A172 (cell line): ENCODE measurements at regions not wholly inside any gene's neighbourhood (a gene's known extent, or its start where the extent isn't known, plus 50 kb on each side); places are given as distances from the start of the nearest gene placed in this dataset.
A peak's percentile ranks its signal among the peaks of the same experiment; 100 is the strongest.
"Not testable (repeated sequence)": the region's sequence is repeated elsewhere in the genome, so short reads cannot be mapped to it uniquely, and the experiment has no call there.

Source experiments
- DNase-seq: peaks from one replicate; pipeline ENCODE4 v3.0.0-alpha.2; 2015; ENCODE audit warnings: low spot score

GRCh38 chr2:40937284-40937683 is 485.4 kb upstream of the SLC8A1 start:
- no peak for DNase-seq

DNA sequence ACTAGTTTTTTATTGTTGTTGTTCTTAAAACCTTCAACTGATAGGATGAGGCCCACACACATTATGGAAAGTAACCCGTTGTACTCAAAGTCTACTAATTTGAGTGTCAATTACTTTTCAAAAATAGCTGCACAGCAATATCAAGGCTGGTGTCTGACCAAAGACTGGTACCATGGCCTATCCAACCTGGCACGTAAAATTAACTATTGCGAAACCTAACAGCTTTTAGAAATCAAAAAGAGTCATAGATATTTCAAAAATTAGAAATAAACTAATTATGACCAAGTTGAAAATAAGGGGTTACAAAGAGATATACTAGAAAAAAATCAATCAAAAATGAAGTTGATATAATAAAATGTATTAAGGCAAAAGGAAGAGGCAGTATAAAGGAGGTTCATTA is 501.5 kb upstream of the SLC8A1 start:
- no peak for DNase-seq

- DNase-seq: no peak
These were observed 503.2 kb upstream of the SLC8A1 start for GRCh38 chr2:40955042-40955441.

DNA sequence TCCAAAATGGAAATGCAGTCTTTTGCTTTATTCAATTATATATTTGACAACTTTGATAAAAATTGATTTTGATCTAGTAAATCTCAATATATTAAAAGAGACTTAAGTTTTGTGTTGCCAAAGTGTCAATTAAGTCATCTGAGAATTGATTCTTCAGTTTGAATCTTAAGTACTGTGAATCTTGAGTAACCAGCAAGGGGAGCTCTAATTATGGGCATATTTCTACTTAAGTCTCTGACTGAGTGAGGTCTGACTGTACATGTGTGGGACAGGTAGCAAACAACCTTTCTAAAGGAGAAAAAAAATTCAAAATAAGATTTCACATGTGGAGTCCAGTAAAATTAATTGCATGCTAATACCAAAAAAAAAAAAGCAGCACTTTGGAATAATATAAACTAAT is 503.7 kb upstream of the SLC8A1 start:
- DNase-seq: no peak

- DNase-seq: peak; percentile 81
These were observed 505.6 kb upstream of the SLC8A1 start for GRCh38 chr2:40957508-40957907.

GRCh38 chr2:40962026-40962425 is 510.1 kb upstream of the SLC8A1 start:
- DNase-seq: no peak

GRCh38 chr2:40964509-40965250 is 512.8 kb upstream of the SLC8A1 start:
- DNase-seq: no peak

DNA sequence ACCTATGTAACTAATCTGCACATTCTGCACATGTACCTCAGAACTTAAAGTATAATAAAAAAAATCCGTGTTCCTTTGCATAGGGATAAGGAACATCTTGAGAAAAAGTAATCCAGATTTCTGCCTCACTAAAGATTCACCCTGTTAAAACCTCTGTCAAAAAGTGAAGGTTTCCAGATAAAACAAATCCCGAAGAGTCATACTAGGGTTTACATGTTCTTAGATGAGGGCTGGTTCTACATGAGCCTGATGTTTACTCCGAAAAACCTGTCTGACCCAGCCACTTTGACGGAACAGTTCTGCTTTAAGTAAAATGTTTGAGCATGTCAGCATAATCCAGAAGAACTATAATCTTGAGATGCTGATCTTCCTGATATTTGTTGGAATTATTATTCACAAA is 515.6 kb upstream of the SLC8A1 start:
- DNase-seq: no peak

DNA sequence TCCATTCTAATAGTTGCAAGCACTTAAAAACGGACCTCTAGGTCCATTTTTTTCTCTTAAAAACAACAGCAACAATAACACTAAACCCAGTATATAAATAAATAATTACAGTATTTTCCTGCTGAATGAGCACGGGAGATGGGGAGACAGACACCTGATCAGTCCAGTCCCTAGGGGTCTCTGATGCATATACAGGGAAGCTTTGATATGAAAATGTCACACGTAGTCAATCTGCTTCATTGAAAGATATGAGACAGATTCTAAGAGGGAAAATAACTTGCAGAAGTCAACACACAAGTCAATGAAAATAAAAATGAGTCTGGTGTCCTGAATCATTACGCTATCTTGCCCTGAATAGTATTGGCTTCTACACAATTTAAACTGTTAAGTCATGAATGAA is 523.3 kb upstream of the SLC8A1 start:
- DNase-seq: no peak

GRCh38 chr2:40997362-40997761 is 545.5 kb upstream of the SLC8A1 start:
- DNase-seq: no peak

DNA sequence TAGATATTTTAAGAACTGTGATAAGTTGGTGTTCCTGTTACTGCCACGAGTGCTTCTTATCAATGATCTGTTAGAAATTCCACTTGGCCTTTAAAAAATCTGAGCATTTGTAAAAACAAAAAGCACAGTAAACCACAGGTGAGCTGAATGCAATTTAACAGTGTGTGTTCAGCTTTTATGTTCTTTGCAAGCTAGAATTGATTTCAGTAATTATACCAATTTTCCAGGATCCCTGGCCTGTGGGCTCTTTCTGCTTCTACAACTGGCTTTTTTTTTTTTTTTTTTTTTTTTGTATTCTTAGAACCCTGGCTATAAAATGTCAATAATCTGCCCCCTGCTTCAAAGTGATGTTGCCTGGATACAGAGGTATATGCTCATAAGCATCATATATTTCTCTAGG is 548.5 kb upstream of the SLC8A1 start:
- DNase-seq: no peak

DNA sequence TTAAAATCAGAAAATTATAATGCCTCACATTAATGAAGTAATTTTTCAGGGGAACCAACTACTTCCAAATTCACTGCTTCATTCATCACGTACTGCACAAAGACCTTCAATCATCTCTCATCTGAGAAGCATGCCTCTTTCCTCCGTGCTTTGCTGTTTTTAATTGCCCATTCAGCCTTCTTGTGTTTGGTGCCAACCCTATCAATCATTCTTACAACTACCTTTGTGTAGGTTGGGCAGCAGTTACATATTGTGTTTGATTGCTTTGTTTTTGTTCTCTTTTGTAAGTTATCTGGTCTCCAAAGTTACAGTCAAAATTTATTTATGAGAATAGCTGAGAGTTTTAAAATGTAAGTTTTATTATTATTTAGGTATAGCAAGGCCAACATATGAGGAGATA is 549.0 kb upstream of the SLC8A1 start:
- DNase-seq: no peak

DNA sequence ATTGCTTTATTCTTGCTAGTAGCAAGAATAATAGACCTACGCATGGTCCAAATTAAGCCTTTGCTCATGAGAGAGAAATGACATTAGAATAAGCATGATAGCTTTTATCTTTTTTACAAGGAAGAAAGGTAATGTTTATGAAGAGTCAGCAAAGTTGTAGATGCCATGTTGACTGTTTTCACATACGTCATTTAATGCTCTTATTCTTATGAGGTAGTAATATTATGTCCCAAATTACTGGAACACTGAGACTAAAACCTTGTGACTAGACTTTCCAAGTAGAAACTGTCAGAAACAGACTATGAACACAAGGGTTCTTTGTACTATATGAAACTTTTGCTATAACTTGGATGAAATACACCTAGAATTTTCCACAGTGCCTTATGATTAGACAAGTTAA is 552.8 kb upstream of the SLC8A1 start:
- DNase-seq: no peak

DNA sequence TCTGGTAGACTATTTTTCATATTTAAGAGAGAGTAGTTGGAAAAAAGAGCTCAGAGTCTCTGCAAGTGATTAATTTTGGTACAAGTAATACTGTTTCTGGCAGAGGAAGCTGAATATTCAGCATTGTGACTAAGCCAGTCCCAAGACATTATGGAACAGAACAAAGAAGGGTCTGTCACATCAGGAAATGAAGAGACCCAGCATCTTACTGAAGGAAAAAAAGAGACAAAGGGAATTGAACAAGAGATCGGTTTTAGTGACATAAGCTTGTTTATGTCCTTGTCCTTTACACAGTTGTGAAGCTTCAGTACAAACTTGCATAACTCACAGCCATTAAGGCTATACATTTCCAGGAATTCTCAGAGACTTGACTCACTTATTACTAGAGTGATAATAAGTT is 568.5 kb upstream of the SLC8A1 start:
- no peak for DNase-seq

- no peak for DNase-seq
These were observed 572.9 kb upstream of the SLC8A1 start for GRCh38 chr2:41024816-41025215.

DNA sequence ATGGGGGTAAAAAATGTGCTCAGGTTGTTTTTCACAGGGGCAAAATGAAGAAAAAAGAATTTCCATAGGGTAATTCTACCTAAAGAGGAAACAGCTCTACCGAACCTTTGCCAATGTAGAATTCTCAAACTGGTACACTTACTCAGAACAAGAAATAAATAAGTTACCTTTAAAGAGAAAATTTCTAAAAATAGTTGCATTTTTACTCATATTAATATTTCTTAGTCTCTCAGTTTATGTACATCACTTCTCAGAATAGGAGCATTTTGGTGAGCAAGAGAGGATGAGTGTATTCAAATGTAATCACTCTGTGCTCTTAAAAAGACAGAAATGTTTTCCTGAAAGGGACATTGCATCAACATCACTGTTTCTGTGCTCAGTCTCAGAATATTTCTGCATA is 574.7 kb upstream of the SLC8A1 start:
- no peak for DNase-seq

GRCh38 chr2:41027095-41027494 is 575.2 kb upstream of the SLC8A1 start:
- DNase-seq: no peak

GRCh38 chr2:41031282-41031681 is 579.4 kb upstream of the SLC8A1 start:
- no peak for DNase-seq

GRCh38 chr2:41032715-41033114 is 580.8 kb upstream of the SLC8A1 start:
- DNase-seq: no peak

- no peak for DNase-seq
These were observed 581.2 kb upstream of the SLC8A1 start for GRCh38 chr2:41033127-41033526.

- DNase-seq: peak; percentile 40
These were observed 586.5 kb upstream of the SLC8A1 start for GRCh38 chr2:41038408-41038807.

DNA sequence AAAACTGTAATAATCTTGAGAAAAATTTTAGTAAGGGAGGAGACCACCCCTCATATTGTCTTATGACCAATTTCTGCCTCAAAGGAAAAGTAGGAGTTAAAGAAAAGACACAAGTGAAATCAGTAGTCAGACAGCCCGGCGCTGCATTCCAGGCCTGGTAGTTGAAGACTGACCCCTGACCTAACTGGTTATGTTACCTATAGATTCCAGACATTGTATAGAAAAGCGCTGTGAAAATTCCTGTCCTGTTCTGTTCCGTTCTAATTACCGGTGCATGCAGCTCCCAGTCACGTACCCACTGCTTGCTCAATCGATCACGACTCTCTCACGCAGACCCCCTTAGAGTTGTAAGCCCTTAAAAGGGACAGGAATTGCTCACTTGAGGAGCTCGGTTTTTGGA is 587.9 kb upstream of the SLC8A1 start:
- not testable (repeated sequence) for DNase-seq

DNA sequence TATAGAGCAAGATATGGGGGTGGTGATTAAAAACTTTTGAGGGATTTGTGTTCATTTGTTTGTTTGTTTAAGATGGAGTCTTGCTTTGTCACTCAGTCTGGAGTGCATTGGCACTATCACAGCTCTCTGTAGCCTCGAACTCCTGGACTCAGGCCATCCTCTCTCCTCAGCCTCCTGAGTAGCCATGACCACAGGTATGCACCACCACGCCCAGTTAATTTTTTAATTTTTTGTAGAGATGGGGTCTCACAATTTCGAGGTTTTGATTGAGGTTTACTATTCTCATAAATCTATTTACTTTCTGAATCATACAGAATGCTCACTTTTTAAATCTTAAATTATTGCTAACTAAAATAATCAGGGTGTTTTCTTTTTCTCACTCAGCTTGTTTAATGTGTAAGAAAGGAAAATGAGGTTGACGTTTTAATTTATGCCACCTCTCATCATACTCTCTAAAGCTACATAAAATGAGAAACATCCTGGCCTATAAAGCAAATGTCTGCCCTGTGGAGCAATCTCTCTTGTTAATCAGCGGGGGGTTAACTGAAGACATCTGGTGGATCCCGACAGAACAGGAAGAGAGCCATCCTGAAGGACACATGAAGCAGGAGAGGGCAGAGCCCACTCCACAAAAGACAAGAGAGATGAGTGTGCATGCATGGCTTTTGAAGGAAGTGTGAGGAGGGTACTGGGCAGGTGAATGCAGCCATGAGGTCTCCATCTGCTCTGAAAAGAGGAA is 589.1 kb upstream of the SLC8A1 start:
- DNase-seq: peak; percentile 48

DNA sequence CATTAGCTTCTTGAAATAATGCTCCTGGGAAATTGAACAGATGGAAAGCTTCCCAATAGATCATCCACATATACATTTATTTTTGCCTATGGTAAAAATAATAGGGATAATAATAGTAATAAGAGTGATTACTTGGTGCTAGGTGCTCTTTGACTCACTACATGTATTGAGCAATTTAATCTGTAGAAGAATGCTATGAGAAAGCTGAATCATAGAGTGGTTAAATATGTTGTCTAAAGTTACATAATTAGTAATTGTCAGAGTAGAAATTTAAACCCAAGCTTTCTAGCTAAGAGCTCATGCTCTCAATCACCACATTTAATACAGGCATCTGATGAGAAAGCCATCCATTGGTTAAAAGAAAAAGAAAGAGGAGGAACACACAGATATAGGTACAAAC is 590.5 kb upstream of the SLC8A1 start:
- DNase-seq: no peak
